ENCODE measurements at regions not wholly inside any gene's neighbourhood (a gene's known extent, or its start where the extent isn't known, plus 50 kb on each side); places are given as distances from the start of the nearest gene placed in this dataset.

- TF ChIP-seq CTCF (IDR thresholded peaks at IDR 0.05), result no peak
- ChIA-PET CTCF (no interaction called here), POLR2A (no interaction called here)
- H3K4me3 ChIP-seq (ENCODE audit: low read length), result no peak overlapping the region
- peaks cover 15% of the 10 kb centered on the region for H3K9me3 Mint-ChIP-seq
- H3K27me3 ChIP-seq (ENCODE audit: control insufficient read depth in 1 of 2, insufficient read depth in 2 of 2, low read length in 2 of 2), result no peaks in the 10 kb centered on the region
- DNase-seq (peak in 1 of 14 experiments; percentile 10), ATAC-seq (ENCODE audit: poor library complexity) (no peak)
- intact Hi-C loops (cut with DNase I, micrococcal nuclease), result no loop called here
- H3K4me1 Mint-ChIP-seq (ENCODE audit: low read depth), result no peaks in the 10 kb centered on the region
- H3K9me3 ChIP-seq (ENCODE audit: control insufficient read depth in 1 of 2, insufficient read depth in 1 of 2, low read length in 2 of 2), result peaks cover 0 to 7% of the 10 kb centered on the region in 2 experiments
- no peaks in the 10 kb centered on the region for H3K36me3 ChIP-seq (ENCODE audit: insufficient read depth, low read length)
- H3K27ac Mint-ChIP-seq, result no peak overlapping the region
- H3K27ac ChIP-seq (ENCODE audit: low read depth in 1 of 2, low read length in 2 of 2), result no peak overlapping the region
- H3K27me3 Mint-ChIP-seq, result peaks cover 19% of the 10 kb centered on the region
- no peak overlapping the region for H3K4me3 Mint-ChIP-seq
- no peaks in the 10 kb centered on the region for H3K4me1 ChIP-seq (ENCODE audit: insufficient read depth, low read length)
- no peaks in the 10 kb centered on the region for H3K36me3 Mint-ChIP-seq (ENCODE audit: low read depth)
Observed at GRCh38 chr2:111226876-111227700, 106.4 kb downstream of the BCL2L11 start.

- ATAC-seq (ENCODE audit: poor library complexity) (no peak), DNase-seq (no peak)
- no peak overlapping the region for H3K4me3 Mint-ChIP-seq
- Histone ChIP-seq H3K4me1 (ENCODE audit: insufficient read depth, low read length) (no peaks in the 10 kb centered on the region), H3K27me3 (ENCODE audit: control insufficient read depth in 1 of 2, insufficient read depth in 2 of 2, low read length in 2 of 2) (no peaks in the 10 kb centered on the region), H3K4me3 (ENCODE audit: low read length) (no peak overlapping the region), H3K9me3 (ENCODE audit: control insufficient read depth in 1 of 2, insufficient read depth in 1 of 2, low read length in 2 of 2) (peaks cover 0 to 7% of the 10 kb centered on the region in 2 experiments), H3K36me3 (ENCODE audit: insufficient read depth, low read length) (no peaks in the 10 kb centered on the region), H3K27ac (ENCODE audit: low read depth in 1 of 2, low read length in 2 of 2) (no peak overlapping the region)
- H3K36me3 Mint-ChIP-seq (ENCODE audit: low read depth), result no peaks in the 10 kb centered on the region
- intact Hi-C loops (cut with DNase I, micrococcal nuclease), result no loop called here
- TF ChIP-seq CTCF (IDR thresholded peaks at IDR 0.05), result no peak
- ChIA-PET CTCF (no interaction called here), POLR2A (no interaction called here)
- H3K4me1 Mint-ChIP-seq (ENCODE audit: low read depth), result no peaks in the 10 kb centered on the region
- H3K27me3 Mint-ChIP-seq, result peaks cover 13% of the 10 kb centered on the region
- H3K27ac Mint-ChIP-seq, result no peak overlapping the region
- H3K9me3 Mint-ChIP-seq, result peaks cover 16% of the 10 kb centered on the region
Observed at GRCh38 chr2:111227716-111228141, 107.0 kb downstream of the BCL2L11 start.

GRCh38 chr2:111231532-111232252 is 111.0 kb downstream of the BCL2L11 start:
- no peaks in the 10 kb centered on the region for H3K36me3 Mint-ChIP-seq (ENCODE audit: low read depth)
- no peaks in the 10 kb centered on the region for H3K27me3 Mint-ChIP-seq
- ATAC-seq (ENCODE audit: poor library complexity) (no peak), DNase-seq (no peak)
- TF ChIP-seq CTCF (IDR thresholded peaks at IDR 0.05), result no peak
- H3K9me3 Mint-ChIP-seq, result peaks cover 16% of the 10 kb centered on the region
- intact Hi-C loops (cut with DNase I, micrococcal nuclease), result no loop called here
- H3K27ac ChIP-seq (ENCODE audit: low read depth in 1 of 2, low read length in 2 of 2), result no peak overlapping the region
- CTCF ChIA-PET, result no interaction called here
- H3K27ac Mint-ChIP-seq, result no peak overlapping the region
- H3K9me3 ChIP-seq (ENCODE audit: control insufficient read depth in 1 of 2, insufficient read depth in 1 of 2, low read length in 2 of 2), result peaks cover 0 to 7% of the 10 kb centered on the region in 2 experiments
- POLR2A ChIA-PET, result no interaction called here
- no peaks in the 10 kb centered on the region for H3K27me3 ChIP-seq (ENCODE audit: control insufficient read depth in 1 of 2, insufficient read depth in 2 of 2, low read length in 2 of 2)
- no peak overlapping the region for H3K4me3 Mint-ChIP-seq
- no peak overlapping the region for H3K4me3 ChIP-seq (ENCODE audit: low read length)
- H3K36me3 ChIP-seq (ENCODE audit: insufficient read depth, low read length), result no peaks in the 10 kb centered on the region
- no peaks in the 10 kb centered on the region for H3K4me1 Mint-ChIP-seq (ENCODE audit: low read depth)
- no peaks in the 10 kb centered on the region for H3K4me1 ChIP-seq (ENCODE audit: insufficient read depth, low read length)
